IMR-90 (cell line): ENCODE measurements at regions not wholly inside any gene's neighbourhood (a gene's known extent, or its start where the extent isn't known, plus 50 kb on each side); places are given as distances from the start of the nearest gene placed in this dataset.

Experiments used
- ATAC-seq: fragments of 200-7000 bp; cut with Tn5 transposase; 2 replicates; pipeline ENCODE4 v1.9.1; 2020; ENCODE audit warnings: low read depth, mild to moderate bottlenecking, moderate library complexity
- BruUV-seq: library from RNA; stranded (reverse); fragments of 400-500 nt; replicated peaks from 2 replicates; lab custom pipeline; 2021; lab: Mats Ljungman, UMichigan
- CTCF ChIA-PET: fragments of 300-600 bp; formaldehyde crosslinking; extraction: SDS; loops from one replicate; lab custom pipeline; 2021; ENCODE audit warnings: antibody characterized with exemption; lab: Yijun Ruan, JAX
- POLR2A ChIA-PET: fragments of 300-600 bp; sonication (Branson Sonifier 250); formaldehyde crosslinking; loops from one replicate; lab custom pipeline; 2022; ENCODE audit warnings: antibody characterized with exemption; ENCODE audit not compliant: unreplicated experiment; lab: Charles Lee
- DNase-seq: peaks from one replicate; pipeline ENCODE4 v3.0.0; 2013
- H2AFZ ChIP-seq: replicated peaks from 2 replicates; pipeline ENCODE3; 2013; ENCODE audit warnings: low read length, mild to moderate bottlenecking; ENCODE audit not compliant: poor library complexity
- H2AK5ac ChIP-seq: 2 replicates; pipeline ENCODE4 v1.6.1; 2013; ENCODE audit warnings: low read depth, low read length, inconsistent platforms
- H2AK9ac ChIP-seq: replicated peaks from 2 replicates; pipeline ENCODE3; 2013; ENCODE audit warnings: mild to moderate bottlenecking, low read depth, low read length, moderate library complexity; ENCODE audit not compliant: poor library complexity
- H2BK120ac ChIP-seq: 2 replicates; pipeline ENCODE4 v1.6.1; 2013; ENCODE audit warnings: low read depth, low read length, inconsistent platforms
- H2BK15ac ChIP-seq: 3 replicates; pipeline ENCODE4 v1.6.1; 2013; ENCODE audit warnings: low read depth, low read length, inconsistent platforms
- H2BK20ac ChIP-seq: 2 replicates; pipeline ENCODE4 v1.6.1; 2013; ENCODE audit warnings: low read depth, mild to moderate bottlenecking, inconsistent platforms, low read length, moderate library complexity
- H2BK5ac ChIP-seq: 2 replicates; pipeline ENCODE4 v1.6.1; 2013; ENCODE audit warnings: mild to moderate bottlenecking, low read depth, low read length, inconsistent platforms; ENCODE audit not compliant: poor library complexity, severe bottlenecking
- H3K14ac ChIP-seq: replicated peaks from 2 replicates; pipeline ENCODE4 v1.6.1; 2013; ENCODE audit warnings: low read depth, low read length, inconsistent platforms
- H3K18ac ChIP-seq: 2 replicates; pipeline ENCODE4 v1.6.1; 2013; ENCODE audit warnings: low read depth, low read length, control low read depth
- H3K23ac ChIP-seq: 2 replicates; pipeline ENCODE4 v1.6.1; 2013; ENCODE audit warnings: low read depth, low read length, inconsistent platforms
- H3K27ac ChIP-seq: 2 replicates; pipeline ENCODE4 v1.5.1; 2013; ENCODE audit warnings: mild to moderate bottlenecking, control low read depth, low read length; ENCODE audit not compliant: insufficient read depth
- H3K27me3 ChIP-seq: 2 replicates; pipeline ENCODE4 v1.6.1; 2013; ENCODE audit warnings: low read length; ENCODE audit not compliant: control insufficient read depth, insufficient read depth
- H3K36me3 ChIP-seq: 2 replicates; pipeline ENCODE4 v1.6.1; 2013; ENCODE audit warnings: low read length, mixed read lengths; ENCODE audit not compliant: control insufficient read depth, insufficient read depth
- H3K4ac ChIP-seq: 2 replicates; pipeline ENCODE4 v1.6.1; 2013; ENCODE audit warnings: low read depth, low read length, inconsistent platforms
- H3K4me1 ChIP-seq: 2 replicates; pipeline ENCODE4 v1.6.1; 2013; ENCODE audit warnings: low read length, mixed read lengths; ENCODE audit not compliant: control insufficient read depth, insufficient read depth
- H3K4me2 ChIP-seq: 2 replicates; pipeline ENCODE4 v1.6.1; 2013; ENCODE audit warnings: low read depth, mild to moderate bottlenecking, control low read depth, low read length, moderate library complexity
- H3K4me3 ChIP-seq: 2 replicates; pipeline ENCODE4 v1.5.1; 2013; ENCODE audit warnings: low read depth, mild to moderate bottlenecking, control low read depth, low read length, moderate library complexity; ENCODE audit not compliant: insufficient read depth
- H3K56ac ChIP-seq: 2 replicates; pipeline ENCODE4 v1.6.1; 2013; ENCODE audit warnings: low read length, inconsistent platforms; ENCODE audit not compliant: insufficient read depth; ENCODE audit errors: extremely low read depth
- H3K79me1 ChIP-seq, 2 experiments: 2 replicates each; pipeline ENCODE4 v1.6.1; 2013; ENCODE audit warnings: low read length in 2 of 2, inconsistent platforms in 1 of 2, low read depth in 1 of 2
- H3K9ac ChIP-seq: 2 replicates; pipeline ENCODE4 v1.6.1; 2013; ENCODE audit warnings: low read depth, low read length, control low read depth
- H3K9me1 ChIP-seq: 2 replicates; pipeline ENCODE4 v1.6.1; 2013; ENCODE audit warnings: low read length, inconsistent platforms; ENCODE audit not compliant: insufficient read depth
- H3K9me3 ChIP-seq: 2 replicates; pipeline ENCODE4 v1.6.1; 2013; ENCODE audit warnings: low read length; ENCODE audit not compliant: control insufficient read depth, insufficient read depth
- H4K20me1 ChIP-seq: 2 replicates; pipeline ENCODE4 v1.6.1; 2013; ENCODE audit warnings: low read length, inconsistent platforms; ENCODE audit not compliant: insufficient read depth
- H4K5ac ChIP-seq: 2 replicates; pipeline ENCODE4 v1.6.1; 2013; ENCODE audit warnings: mild to moderate bottlenecking, low read depth, low read length, control low read depth
- H4K8ac ChIP-seq, 2 experiments: 2 replicates each; pipeline ENCODE4 v1.6.1; 2013; ENCODE audit warnings: low read depth in 2 of 2, low read length in 2 of 2, control low read depth in 1 of 2, inconsistent platforms in 1 of 2
- H4K91ac ChIP-seq: 2 replicates; pipeline ENCODE4 v1.6.1; 2013; ENCODE audit warnings: low read depth, low read length, inconsistent platforms; ENCODE audit not compliant: insufficient read depth
- BHLHE40 ChIP-seq: fragments of 150-350 bp; IDR thresholded peaks from 2 replicates; pipeline ENCODE4 v1.6.1; 2016; ENCODE audit warnings: mild to moderate bottlenecking, low read depth, low read length
- FOS ChIP-seq: fragments of 150-350 bp; IDR thresholded peaks from 2 replicates; pipeline ENCODE4 v1.6.1; 2016; ENCODE audit warnings: low read depth, low read length
- WGBS, 2 experiments: methylation state at CpG; one replicate each; pipeline versions ENCODE4 v1.1.5 to v1.1.7; 2013; ENCODE audit warnings: missing lambda C conversion rate in 2 of 2; ENCODE audit not compliant: insufficient read length in 1 of 2; ENCODE audit errors: extremely low coverage in 2 of 2; 5-methylcytosine and 5-hydroxymethylcytosine counted together
- dilution Hi-C: fragments of 300-500 bp; cut with HindIII; formaldehyde crosslinking; loops from one replicate; pipeline ENCODE4 v1.14.3; 2018; ENCODE audit warnings: low sequenced_read_pairs; ENCODE audit not compliant: unreplicated experiment
- in situ Hi-C: fragments of 300-500 bp; cut with MboI; formaldehyde crosslinking; loops from 3 replicates; pipeline ENCODE4 v1.14.3; 2019; ENCODE audit warnings: low sequenced_read_pairs, inconsistent platforms, mixed read lengths
- intact Hi-C: fragments of 100-400 bp; cut with micrococcal nuclease; formaldehyde crosslinking; loops from 2 replicates; pipeline ENCODE4 v1.10.0; 2022

- Histone ChIP-seq H3K4me2 (peak overlapping the region; percentile 86), H3K79me1 (no peaks in the 10 kb centered on the region), H3K4me1 (no peaks in the 10 kb centered on the region), H2AFZ (peak overlapping the region; percentile 79), H2BK15ac (no peak overlapping the region), H3K27ac (no peak overlapping the region), H4K91ac (no peak overlapping the region), H3K4me3 (peak overlapping the region; percentile 40; the same call in 1 of the 2 replicates), H3K18ac (no peak overlapping the region), H3K9me1 (no peaks in the 10 kb centered on the region), H2AK5ac (no peak overlapping the region), H4K5ac (peak overlapping the region; percentile 77; the same call in 1 of the 2 replicates), H4K8ac (no peak overlapping the region), H3K14ac (no peak overlapping the region), H2BK5ac (no peak overlapping the region), H3K4ac (no peak overlapping the region), H2BK120ac (no peak overlapping the region), H3K23ac (no peak overlapping the region), H4K20me1 (no peaks in the 10 kb centered on the region), H2BK20ac (no peak overlapping the region), H3K9ac (no peak overlapping the region), H3K9me3 (no peaks in the 10 kb centered on the region), H2AK9ac (no peak overlapping the region), H3K36me3 (no peaks in the 10 kb centered on the region), H3K56ac (no peak overlapping the region), H3K27me3 (peaks cover 2% of the 10 kb centered on the region; the same call in 1 of the 2 replicates)
- ChIA-PET POLR2A (no interaction called here), CTCF (no interaction called here)
- DNase-seq: no peak
- intact Hi-C loops: no loop called here
- no TSS peak for BruUV-seq
- in situ Hi-C loops: no loop called here
- ATAC-seq: peak; percentile 38
- dilution Hi-C loops: no loop called here
- TF ChIP-seq BHLHE40 (no peak), FOS (no peak)
- WGBS, 2 experiments: 80% methylated on average over 1 of the region's 7 CpGs; no CpG with 5 or more reads in 1 of the 2 experiments
These were observed 55.6 kb upstream of the ALOX12 start for GRCh38 chr17:6940186-6940649.
